GM20000 (cell line): ENCODE measurements at regions not wholly inside any gene's neighbourhood (a gene's known extent, or its start where the extent isn't known, plus 50 kb on each side); places are given as distances from the start of the nearest gene placed in this dataset.

Experiments used
- DNase-seq: peaks from one replicate; pipeline ENCODE4 v3.0.0; 2012; ENCODE audit warnings: low spot score
- CTCF ChIP-seq: IDR thresholded peaks from 2 replicates; pipeline ENCODE4 v1.5.1; 2012; ENCODE audit warnings: mild to moderate bottlenecking, control low read depth; ENCODE audit errors: extremely low read depth, missing control alignments

- no peak for DNase-seq
- no peak for TF ChIP-seq CTCF
Measured at GRCh38 chr3:189554868-189555557, 76.2 kb upstream of the TP63 start.

- TF ChIP-seq CTCF: no peak
- DNase-seq: no peak
Measured at GRCh38 chr3:189555558-189555881, 75.7 kb upstream of the TP63 start.

- TF ChIP-seq CTCF: no peak
- DNase-seq: no peak
Measured at GRCh38 chr3:189557824-189558223, 73.4 kb upstream of the TP63 start.

GRCh38 chr3:189561256-189561655 lies 69.9 kb upstream of the TP63 start:
- no peak for TF ChIP-seq CTCF
- DNase-seq: no peak

- no peak for TF ChIP-seq CTCF
- DNase-seq: peak; percentile 62
Measured at GRCh38 chr3:189563853-189564563, 67.2 kb upstream of the TP63 start.

- no peak for TF ChIP-seq CTCF
- DNase-seq: no peak
Measured at GRCh38 chr3:189566550-189567130, 64.5 kb upstream of the TP63 start.

- no peak for TF ChIP-seq CTCF
- DNase-seq: no peak
Measured at GRCh38 chr3:189567322-189567721, 63.9 kb upstream of the TP63 start.
